BE2C (cell line): ENCODE measurements at regions not wholly inside any gene's neighbourhood (a gene's known extent, or its start where the extent isn't known, plus 50 kb on each side); places are given as distances from the start of the nearest gene placed in this dataset.

ENCODE experiments used
- DNase-seq: peaks from one replicate; pipeline ENCODE4 v3.0.0-alpha.2; 2020
- H3K27me3 ChIP-seq: fragments of 250-450 bp; sonication (Bioruptor Pico); 2 replicates; pipeline ENCODE4 v1.5.1; 2020; ENCODE audit warnings: mild to moderate bottlenecking
- H3K36me3 ChIP-seq: fragments of 250-450 bp; sonication (Bioruptor Pico); 2 replicates; pipeline ENCODE4 v1.5.1; 2020; ENCODE audit warnings: mild to moderate bottlenecking
- H3K4me1 ChIP-seq: fragments of 250-450 bp; sonication (Bioruptor Pico); 2 replicates; pipeline ENCODE4 v1.5.1; 2020
- H3K4me3 ChIP-seq: 2 replicates; pipeline ENCODE4 v1.5.1; 2011; ENCODE audit warnings: low read depth, low read length
- H3K9me3 ChIP-seq: fragments of 250-450 bp; sonication (Bioruptor Pico); 2 replicates; pipeline ENCODE4 v1.5.1; 2020
- TF ChIP-seq, protein P1 (sequence below): IDR thresholded peaks from 2 replicates; pipeline ENCODE4 v1.5.1; 2012; ENCODE audit warnings: mild to moderate bottlenecking, low read depth, low read length

DNA sequence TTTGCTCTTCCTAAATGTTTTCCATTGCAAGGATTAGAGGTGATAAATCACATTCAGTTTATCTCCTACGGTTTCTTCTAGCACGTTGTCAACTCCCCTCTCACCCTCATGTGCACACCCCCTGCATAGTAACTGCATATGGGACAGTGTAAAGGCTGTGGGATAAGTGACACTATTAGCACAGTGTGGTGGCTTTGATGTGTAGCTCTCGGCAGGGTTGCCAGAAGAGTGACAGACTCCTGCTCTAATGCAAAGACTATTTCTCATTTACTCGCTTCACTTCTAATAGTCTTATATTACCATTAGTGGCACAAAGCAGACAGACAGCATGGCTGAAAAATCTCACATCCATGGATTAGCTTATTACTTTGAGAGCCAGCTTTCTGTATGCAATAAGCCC lies 454.6 kb downstream of the CETN3 start:
- Histone ChIP-seq H3K27me3 (no peaks in the 10 kb centered on the region), H3K4me3 (no peak overlapping the region), H3K36me3 (no peaks in the 10 kb centered on the region), H3K4me1 (no peaks in the 10 kb centered on the region), H3K9me3 (no peaks in the 10 kb centered on the region)
- TF ChIP-seq, protein P1, sequence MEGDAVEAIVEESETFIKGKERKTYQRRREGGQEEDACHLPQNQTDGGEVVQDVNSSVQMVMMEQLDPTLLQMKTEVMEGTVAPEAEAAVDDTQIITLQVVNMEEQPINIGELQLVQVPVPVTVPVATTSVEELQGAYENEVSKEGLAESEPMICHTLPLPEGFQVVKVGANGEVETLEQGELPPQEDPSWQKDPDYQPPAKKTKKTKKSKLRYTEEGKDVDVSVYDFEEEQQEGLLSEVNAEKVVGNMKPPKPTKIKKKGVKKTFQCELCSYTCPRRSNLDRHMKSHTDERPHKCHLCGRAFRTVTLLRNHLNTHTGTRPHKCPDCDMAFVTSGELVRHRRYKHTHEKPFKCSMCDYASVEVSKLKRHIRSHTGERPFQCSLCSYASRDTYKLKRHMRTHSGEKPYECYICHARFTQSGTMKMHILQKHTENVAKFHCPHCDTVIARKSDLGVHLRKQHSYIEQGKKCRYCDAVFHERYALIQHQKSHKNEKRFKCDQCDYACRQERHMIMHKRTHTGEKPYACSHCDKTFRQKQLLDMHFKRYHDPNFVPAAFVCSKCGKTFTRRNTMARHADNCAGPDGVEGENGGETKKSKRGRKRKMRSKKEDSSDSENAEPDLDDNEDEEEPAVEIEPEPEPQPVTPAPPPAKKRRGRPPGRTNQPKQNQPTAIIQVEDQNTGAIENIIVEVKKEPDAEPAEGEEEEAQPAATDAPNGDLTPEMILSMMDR: no peak
- no peak for DNase-seq

DNA sequence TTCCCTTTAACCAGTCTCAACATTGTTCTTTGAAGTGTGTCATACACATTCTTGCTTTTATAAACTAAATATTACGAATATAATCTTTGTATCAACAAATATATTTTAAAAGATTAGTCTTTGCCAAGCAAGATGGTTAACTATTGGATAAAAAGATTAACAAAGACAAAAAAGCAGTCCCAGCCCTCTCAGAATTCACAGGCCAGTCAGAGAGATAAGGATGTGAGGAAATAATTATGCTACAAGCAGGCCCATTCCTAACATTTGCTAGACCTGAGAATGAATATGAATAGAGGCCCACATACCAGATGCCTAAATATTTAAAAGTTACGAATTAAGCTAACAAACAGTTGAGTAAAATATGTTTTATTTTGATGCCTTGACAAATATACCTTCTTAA lies 457.7 kb downstream of the CETN3 start:
- no peaks in the 10 kb centered on the region for H3K9me3 ChIP-seq
- DNase-seq: no peak
- no peaks in the 10 kb centered on the region for H3K27me3 ChIP-seq
- H3K4me3 ChIP-seq: no peak overlapping the region
- no peaks in the 10 kb centered on the region for H3K36me3 ChIP-seq
- TF ChIP-seq, protein P1: no peak
- H3K4me1 ChIP-seq: no peaks in the 10 kb centered on the region

DNA sequence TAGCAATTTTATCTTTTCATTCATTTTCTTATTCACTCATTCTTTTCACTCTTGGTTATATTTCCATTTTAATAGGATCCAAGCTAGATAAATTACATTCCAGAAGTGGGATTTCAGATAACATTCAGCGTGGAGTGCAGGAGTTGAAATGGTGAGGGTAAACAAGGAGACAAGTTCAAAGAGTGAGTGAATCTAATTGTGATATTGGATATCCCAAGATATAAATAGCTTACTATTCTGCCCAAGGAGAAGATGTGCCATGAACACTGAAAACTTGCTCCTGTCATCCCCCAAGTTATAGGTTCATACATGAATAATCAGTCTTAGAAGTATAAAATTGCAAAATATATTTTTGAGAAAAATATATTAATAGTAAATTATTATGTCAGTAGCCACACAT lies 459.3 kb downstream of the CETN3 start:
- no peaks in the 10 kb centered on the region for H3K36me3 ChIP-seq
- no peaks in the 10 kb centered on the region for H3K9me3 ChIP-seq
- TF ChIP-seq, protein P1: no peak
- no peak for DNase-seq
- H3K27me3 ChIP-seq: no peaks in the 10 kb centered on the region
- no peaks in the 10 kb centered on the region for H3K4me1 ChIP-seq
- H3K4me3 ChIP-seq: no peak overlapping the region

DNA sequence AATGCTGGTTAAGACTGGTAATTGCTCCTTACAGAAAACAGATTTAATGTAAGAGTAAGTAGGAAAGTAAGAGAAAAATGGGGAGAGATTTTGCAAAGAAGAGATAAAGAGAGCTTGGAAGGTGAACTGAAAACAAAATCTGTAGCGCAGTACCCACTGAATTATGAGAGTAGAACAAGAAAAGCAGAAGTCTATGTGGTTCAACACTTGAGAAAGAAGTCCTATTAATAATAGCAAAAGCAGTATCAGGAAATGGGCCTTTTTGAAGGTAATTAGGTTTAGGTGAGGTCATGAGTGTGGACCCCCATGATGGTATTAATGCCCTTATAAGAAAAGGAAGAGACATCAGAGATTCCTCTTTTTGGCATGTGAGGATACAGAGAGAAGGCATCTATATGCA lies 460.6 kb downstream of the CETN3 start:
- TF ChIP-seq, protein P1: no peak
- no peaks in the 10 kb centered on the region for H3K27me3 ChIP-seq

DNA sequence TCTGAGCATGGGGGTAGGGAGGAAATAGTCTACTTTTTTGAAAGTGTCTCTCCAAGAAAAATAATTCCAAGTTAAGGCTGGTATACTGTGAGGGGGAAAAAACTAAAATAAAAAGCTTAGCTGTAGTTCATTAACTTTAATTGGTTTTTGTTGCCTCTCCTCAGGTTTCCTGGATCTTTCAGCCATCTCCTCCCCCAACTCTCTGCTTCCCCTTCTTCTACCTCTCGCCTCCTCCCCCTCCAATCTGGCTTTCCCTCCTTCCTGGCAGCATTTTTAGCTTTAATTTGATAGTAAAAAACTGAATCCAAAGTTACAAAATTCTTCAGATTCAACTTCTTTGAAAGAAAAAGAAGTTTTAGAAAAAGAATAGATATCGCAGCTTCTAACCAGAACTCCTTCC lies 462.6 kb downstream of the CETN3 start:
- no peaks in the 10 kb centered on the region for H3K4me1 ChIP-seq
- TF ChIP-seq, protein P1: no peak

More for the DNA sequence above, 460.6 kb downstream of the CETN3 start:
- Histone ChIP-seq H3K36me3 (no peaks in the 10 kb centered on the region), H3K9me3 (no peaks in the 10 kb centered on the region), H3K4me1 (no peaks in the 10 kb centered on the region), H3K4me3 (no peak overlapping the region)
- DNase-seq: no peak

DNA sequence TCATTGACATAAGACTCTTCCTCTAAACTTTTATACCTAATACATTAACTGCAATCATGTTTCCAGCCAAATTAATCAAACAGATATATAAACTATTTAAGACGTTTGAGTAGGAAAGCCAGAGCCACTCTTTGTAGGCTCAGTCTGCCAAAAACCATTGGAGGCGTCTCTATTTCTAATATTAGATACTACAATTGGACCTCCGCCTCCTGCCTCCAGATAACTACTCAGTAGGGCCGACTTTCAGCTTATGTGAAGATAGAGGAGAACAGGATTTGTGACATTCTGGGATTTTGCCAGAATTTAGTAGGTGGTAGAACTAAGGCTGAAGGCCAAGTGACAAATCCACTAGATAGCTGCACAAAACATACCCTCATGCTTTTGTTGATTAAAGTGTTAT lies 463.0 kb downstream of the CETN3 start:
- Histone ChIP-seq H3K27me3 (no peaks in the 10 kb centered on the region), H3K4me1 (no peaks in the 10 kb centered on the region), H3K4me3 (no peak overlapping the region), H3K36me3 (no peaks in the 10 kb centered on the region), H3K9me3 (no peaks in the 10 kb centered on the region)
- TF ChIP-seq, protein P1: no peak
- no peak for DNase-seq

More for the DNA sequence above, 462.6 kb downstream of the CETN3 start:
- no peaks in the 10 kb centered on the region for H3K27me3 ChIP-seq
- no peak overlapping the region for H3K4me3 ChIP-seq
- H3K9me3 ChIP-seq: no peaks in the 10 kb centered on the region
- no peak for DNase-seq
- H3K36me3 ChIP-seq: no peaks in the 10 kb centered on the region
